ENCODE measurements at regions not wholly inside any gene's neighbourhood (a gene's known extent, or its start where the extent isn't known, plus 50 kb on each side); places are given as distances from the start of the nearest gene placed in this dataset.

DNA sequence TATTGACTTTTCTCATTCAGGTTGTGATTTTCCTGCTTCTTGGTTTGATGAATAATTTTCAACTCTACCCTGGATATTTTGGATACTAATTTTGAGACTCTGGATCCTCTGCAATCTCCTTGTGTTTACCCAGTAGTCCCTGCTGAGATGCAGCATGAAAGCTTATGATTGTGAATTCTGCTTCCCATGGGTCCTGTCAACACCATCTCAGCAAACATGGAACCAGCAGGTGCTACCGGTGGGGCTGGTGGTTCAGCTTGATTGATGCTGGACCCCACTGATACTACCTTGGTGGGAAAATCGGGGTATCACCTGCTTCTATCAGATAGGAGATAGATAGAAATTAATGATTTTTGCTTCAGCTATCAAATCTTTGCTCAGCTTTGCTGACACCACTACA, 81.1 kb downstream of the SOWAHC start (continued):
- TF ChIP-seq, protein P1, sequence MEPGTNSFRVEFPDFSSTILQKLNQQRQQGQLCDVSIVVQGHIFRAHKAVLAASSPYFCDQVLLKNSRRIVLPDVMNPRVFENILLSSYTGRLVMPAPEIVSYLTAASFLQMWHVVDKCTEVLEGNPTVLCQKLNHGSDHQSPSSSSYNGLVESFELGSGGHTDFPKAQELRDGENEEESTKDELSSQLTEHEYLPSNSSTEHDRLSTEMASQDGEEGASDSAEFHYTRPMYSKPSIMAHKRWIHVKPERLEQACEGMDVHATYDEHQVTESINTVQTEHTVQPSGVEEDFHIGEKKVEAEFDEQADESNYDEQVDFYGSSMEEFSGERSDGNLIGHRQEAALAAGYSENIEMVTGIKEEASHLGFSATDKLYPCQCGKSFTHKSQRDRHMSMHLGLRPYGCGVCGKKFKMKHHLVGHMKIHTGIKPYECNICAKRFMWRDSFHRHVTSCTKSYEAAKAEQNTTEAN (CRISPR knock-in tag; IDR thresholded peaks at IDR 0.05): no peak
- TF ChIP-seq, protein P2, sequence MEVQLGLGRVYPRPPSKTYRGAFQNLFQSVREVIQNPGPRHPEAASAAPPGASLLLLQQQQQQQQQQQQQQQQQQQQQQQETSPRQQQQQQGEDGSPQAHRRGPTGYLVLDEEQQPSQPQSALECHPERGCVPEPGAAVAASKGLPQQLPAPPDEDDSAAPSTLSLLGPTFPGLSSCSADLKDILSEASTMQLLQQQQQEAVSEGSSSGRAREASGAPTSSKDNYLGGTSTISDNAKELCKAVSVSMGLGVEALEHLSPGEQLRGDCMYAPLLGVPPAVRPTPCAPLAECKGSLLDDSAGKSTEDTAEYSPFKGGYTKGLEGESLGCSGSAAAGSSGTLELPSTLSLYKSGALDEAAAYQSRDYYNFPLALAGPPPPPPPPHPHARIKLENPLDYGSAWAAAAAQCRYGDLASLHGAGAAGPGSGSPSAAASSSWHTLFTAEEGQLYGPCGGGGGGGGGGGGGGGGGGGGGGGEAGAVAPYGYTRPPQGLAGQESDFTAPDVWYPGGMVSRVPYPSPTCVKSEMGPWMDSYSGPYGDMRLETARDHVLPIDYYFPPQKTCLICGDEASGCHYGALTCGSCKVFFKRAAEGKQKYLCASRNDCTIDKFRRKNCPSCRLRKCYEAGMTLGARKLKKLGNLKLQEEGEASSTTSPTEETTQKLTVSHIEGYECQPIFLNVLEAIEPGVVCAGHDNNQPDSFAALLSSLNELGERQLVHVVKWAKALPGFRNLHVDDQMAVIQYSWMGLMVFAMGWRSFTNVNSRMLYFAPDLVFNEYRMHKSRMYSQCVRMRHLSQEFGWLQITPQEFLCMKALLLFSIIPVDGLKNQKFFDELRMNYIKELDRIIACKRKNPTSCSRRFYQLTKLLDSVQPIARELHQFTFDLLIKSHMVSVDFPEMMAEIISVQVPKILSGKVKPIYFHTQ (CRISPR knock-in tag; IDR thresholded peaks at IDR 0.05): no peak

DNA sequence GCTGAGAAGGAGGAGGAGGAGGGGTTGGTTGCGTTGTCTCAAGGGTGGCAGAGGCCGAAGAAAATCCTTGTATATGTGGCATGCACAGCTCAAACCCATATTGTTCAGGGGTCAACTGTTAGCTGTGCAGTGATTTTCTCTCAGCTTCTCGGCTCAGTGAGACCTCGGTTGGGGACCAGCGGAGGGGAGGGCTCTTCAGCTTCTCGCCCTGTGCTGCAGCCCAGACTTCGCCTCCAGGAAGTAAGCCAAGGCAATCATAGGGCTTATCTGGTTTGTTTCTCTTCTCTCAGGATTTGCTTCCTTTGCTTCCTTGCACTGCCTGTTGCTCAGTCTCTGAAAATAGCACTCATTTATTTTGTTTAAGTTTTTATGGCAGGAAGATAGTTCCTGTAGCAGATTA, 85.5 kb downstream of the SOWAHC start:
- no peak for DNase-seq (ENCODE audit: low spot score)
- CTCF ChIA-PET: interaction anchor here (1.7 kb wide), 1 partner anchor 152 kb away, joined by 5 read pairs; no protein-coding TSS in a partner anchor
- Mint-ChIP-seq H3K4me3 (no peak overlapping the region), H3K9me3 (no peaks in the 10 kb centered on the region), H3K36me3 (no peaks in the 10 kb centered on the region), H3K4me1 (peaks cover 48% of the 10 kb centered on the region), H3K27ac (no peak overlapping the region), H3K27me3 (ENCODE audit: low read depth) (no peaks in the 10 kb centered on the region)
- POLR2A ChIA-PET: no interaction called here
- peak; percentile 11; the same call in 1 of the 2 replicates for ATAC-seq
- TF ChIP-seq, protein P3, sequence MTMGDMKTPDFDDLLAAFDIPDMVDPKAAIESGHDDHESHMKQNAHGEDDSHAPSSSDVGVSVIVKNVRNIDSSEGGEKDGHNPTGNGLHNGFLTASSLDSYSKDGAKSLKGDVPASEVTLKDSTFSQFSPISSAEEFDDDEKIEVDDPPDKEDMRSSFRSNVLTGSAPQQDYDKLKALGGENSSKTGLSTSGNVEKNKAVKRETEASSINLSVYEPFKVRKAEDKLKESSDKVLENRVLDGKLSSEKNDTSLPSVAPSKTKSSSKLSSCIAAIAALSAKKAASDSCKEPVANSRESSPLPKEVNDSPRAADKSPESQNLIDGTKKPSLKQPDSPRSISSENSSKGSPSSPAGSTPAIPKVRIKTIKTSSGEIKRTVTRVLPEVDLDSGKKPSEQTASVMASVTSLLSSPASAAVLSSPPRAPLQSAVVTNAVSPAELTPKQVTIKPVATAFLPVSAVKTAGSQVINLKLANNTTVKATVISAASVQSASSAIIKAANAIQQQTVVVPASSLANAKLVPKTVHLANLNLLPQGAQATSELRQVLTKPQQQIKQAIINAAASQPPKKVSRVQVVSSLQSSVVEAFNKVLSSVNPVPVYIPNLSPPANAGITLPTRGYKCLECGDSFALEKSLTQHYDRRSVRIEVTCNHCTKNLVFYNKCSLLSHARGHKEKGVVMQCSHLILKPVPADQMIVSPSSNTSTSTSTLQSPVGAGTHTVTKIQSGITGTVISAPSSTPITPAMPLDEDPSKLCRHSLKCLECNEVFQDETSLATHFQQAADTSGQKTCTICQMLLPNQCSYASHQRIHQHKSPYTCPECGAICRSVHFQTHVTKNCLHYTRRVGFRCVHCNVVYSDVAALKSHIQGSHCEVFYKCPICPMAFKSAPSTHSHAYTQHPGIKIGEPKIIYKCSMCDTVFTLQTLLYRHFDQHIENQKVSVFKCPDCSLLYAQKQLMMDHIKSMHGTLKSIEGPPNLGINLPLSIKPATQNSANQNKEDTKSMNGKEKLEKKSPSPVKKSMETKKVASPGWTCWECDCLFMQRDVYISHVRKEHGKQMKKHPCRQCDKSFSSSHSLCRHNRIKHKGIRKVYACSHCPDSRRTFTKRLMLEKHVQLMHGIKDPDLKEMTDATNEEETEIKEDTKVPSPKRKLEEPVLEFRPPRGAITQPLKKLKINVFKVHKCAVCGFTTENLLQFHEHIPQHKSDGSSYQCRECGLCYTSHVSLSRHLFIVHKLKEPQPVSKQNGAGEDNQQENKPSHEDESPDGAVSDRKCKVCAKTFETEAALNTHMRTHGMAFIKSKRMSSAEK (CRISPR knock-in tag; IDR thresholded peaks at IDR 0.05; ENCODE audit: borderline replicate concordance): no peak

DNA sequence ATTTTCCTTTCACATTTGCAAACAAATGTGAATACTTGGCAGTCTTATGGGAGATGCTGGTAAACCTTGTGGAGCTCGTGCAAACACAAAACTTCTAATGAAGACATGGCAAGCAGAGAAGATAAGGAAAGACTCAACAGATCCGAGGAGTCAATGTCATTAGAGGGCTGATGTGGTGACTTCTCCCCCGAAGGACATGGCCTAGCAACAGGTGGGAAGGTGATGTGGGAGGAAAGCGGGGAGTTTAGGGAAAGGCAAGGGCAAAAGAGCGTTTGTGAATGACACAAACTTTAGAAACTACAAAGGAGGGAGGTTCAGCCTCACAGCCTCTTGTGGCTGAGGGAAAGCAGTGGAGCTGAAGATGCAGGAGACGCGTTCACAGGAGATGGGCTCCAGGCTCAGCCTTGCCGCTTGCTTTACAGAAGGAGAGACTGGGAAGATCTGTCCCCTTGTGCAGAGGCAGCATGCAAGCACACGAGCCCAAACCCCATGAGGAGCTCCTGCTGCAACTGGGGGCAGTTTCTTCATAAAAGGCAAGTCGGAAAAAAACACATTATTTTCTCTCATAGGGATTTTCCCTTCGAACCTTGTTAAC, 86.6 kb downstream of the SOWAHC start:
- ATAC-seq: peak; percentile 15
- no peaks in the 10 kb centered on the region for H3K9me3 Mint-ChIP-seq
- POLR2A ChIA-PET: interaction anchor here (0.6 kb wide), 1 partner anchor 32 kb away, joined by 3 read pairs; no protein-coding TSS in a partner anchor
- no peaks in the 10 kb centered on the region for H3K36me3 Mint-ChIP-seq
- peak overlapping the region; percentile 42 for H3K27ac Mint-ChIP-seq
- no peak overlapping the region for H3K4me3 Mint-ChIP-seq
- CTCF ChIA-PET: no interaction called here
- no peak for DNase-seq (ENCODE audit: low spot score)
- H3K4me1 Mint-ChIP-seq: peaks cover 49% of the 10 kb centered on the region
- H3K27me3 Mint-ChIP-seq (ENCODE audit: low read depth): no peaks in the 10 kb centered on the region
- TF ChIP-seq, protein P4, sequence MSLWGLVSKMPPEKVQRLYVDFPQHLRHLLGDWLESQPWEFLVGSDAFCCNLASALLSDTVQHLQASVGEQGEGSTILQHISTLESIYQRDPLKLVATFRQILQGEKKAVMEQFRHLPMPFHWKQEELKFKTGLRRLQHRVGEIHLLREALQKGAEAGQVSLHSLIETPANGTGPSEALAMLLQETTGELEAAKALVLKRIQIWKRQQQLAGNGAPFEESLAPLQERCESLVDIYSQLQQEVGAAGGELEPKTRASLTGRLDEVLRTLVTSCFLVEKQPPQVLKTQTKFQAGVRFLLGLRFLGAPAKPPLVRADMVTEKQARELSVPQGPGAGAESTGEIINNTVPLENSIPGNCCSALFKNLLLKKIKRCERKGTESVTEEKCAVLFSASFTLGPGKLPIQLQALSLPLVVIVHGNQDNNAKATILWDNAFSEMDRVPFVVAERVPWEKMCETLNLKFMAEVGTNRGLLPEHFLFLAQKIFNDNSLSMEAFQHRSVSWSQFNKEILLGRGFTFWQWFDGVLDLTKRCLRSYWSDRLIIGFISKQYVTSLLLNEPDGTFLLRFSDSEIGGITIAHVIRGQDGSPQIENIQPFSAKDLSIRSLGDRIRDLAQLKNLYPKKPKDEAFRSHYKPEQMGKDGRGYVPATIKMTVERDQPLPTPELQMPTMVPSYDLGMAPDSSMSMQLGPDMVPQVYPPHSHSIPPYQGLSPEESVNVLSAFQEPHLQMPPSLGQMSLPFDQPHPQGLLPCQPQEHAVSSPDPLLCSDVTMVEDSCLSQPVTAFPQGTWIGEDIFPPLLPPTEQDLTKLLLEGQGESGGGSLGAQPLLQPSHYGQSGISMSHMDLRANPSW (CRISPR knock-in tag; conservative IDR thresholded peaks at IDR 0.05; ENCODE audit: low read depth): no peak
- TF ChIP-seq NFYB (CRISPR knock-in tag; conservative IDR thresholded peaks at IDR 0.05; ENCODE audit: low read depth) (no peak), IRF2 (CRISPR knock-in tag; IDR thresholded peaks at IDR 0.05; ENCODE audit: borderline replicate concordance, low read depth) (no peak), EMX1 (CRISPR knock-in tag; IDR thresholded peaks at IDR 0.05) (no peak), MXD4 (CRISPR knock-in tag; IDR thresholded peaks at IDR 0.05; ENCODE audit: borderline replicate concordance) (no peak)
- TF ChIP-seq, protein P5, sequence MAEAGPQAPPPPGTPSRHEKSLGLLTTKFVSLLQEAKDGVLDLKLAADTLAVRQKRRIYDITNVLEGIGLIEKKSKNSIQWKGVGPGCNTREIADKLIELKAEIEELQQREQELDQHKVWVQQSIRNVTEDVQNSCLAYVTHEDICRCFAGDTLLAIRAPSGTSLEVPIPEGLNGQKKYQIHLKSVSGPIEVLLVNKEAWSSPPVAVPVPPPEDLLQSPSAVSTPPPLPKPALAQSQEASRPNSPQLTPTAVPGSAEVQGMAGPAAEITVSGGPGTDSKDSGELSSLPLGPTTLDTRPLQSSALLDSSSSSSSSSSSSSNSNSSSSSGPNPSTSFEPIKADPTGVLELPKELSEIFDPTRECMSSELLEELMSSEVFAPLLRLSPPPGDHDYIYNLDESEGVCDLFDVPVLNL (CRISPR knock-in tag; IDR thresholded peaks at IDR 0.05; ENCODE audit: borderline replicate concordance, low read depth): no peak
- TF ChIP-seq, protein P6, sequence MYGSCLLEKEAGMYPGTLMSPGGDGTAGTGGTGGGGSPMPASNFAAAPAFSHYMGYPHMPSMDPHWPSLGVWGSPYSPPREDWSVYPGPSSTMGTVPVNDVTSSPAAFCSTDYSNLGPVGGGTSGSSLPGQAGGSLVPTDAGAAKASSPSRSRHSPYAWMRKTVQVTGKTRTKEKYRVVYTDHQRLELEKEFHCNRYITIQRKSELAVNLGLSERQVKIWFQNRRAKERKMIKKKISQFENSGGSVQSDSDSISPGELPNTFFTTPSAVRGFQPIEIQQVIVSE (CRISPR knock-in tag; IDR thresholded peaks at IDR 0.05; ENCODE audit: borderline replicate concordance): no peak
- TF ChIP-seq, protein P7, sequence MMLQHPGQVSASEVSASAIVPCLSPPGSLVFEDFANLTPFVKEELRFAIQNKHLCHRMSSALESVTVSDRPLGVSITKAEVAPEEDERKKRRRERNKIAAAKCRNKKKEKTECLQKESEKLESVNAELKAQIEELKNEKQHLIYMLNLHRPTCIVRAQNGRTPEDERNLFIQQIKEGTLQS (CRISPR knock-in tag; conservative IDR thresholded peaks at IDR 0.05): no peak
- TF ChIP-seq, protein P1 (CRISPR knock-in tag; IDR thresholded peaks at IDR 0.05): no peak
- TF ChIP-seq, protein P8, sequence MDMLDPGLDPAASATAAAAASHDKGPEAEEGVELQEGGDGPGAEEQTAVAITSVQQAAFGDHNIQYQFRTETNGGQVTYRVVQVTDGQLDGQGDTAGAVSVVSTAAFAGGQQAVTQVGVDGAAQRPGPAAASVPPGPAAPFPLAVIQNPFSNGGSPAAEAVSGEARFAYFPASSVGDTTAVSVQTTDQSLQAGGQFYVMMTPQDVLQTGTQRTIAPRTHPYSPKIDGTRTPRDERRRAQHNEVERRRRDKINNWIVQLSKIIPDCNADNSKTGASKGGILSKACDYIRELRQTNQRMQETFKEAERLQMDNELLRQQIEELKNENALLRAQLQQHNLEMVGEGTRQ (CRISPR knock-in tag; IDR thresholded peaks at IDR 0.05): no peak
